Hematopoietic multipotent progenitor cell treated with erythropoietin and hydrocortisone succinate and interleukin-3 and kit ligand, for 4 days (in vitro differentiated cells): ENCODE measurements at regions not wholly inside any gene's neighbourhood (a gene's known extent, or its start where the extent isn't known, plus 50 kb on each side); places are given as distances from the start of the nearest gene placed in this dataset.
"Not testable (repeated sequence)": the region's sequence is repeated elsewhere in the genome, so short reads cannot be mapped to it uniquely, and the experiment has no call there.

Source experiments
- DNase-seq: peaks from one replicate; pipeline ENCODE4 v3.0.0-alpha.2; 2015

DNA sequence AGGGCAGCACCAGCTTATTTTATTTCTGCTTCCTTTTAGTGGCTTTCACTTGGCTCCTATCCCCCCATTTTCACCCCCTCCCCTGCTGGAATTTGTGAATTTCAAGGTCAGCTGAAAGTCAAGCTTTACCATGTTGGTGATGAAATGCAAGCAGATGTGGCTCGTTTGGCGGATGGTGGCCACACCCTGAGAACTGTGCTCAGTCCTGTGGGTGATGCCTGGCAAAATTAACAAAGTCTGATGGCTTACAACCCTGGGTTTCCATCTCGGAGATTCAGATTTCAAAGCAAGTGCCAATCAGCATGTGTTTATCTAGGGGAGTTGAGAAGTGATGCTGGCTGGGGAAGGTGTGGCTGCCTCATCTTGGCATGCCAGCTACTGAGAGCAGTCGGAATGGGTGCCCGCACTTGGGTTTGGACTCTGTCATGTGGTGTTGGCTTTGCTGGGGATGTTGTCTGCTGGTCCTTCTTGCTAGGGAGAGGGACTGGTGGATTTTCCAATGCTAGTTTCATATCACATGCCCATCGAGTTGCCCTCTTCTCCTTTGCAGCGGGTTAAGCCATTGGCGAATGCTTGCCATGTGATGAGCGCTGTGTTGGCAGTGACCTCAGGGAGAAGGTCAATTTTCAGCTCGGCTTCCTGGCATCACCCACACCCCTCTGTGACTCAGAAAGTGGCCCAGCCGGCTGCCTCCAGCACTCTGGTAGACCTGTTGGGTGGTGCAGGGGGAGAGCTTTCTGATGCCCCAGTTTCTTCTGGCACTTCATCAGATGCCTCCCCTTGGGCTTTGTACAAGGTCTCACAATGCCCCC, 77.0 kb upstream of the PITX1 start:
- no peak for DNase-seq

DNA sequence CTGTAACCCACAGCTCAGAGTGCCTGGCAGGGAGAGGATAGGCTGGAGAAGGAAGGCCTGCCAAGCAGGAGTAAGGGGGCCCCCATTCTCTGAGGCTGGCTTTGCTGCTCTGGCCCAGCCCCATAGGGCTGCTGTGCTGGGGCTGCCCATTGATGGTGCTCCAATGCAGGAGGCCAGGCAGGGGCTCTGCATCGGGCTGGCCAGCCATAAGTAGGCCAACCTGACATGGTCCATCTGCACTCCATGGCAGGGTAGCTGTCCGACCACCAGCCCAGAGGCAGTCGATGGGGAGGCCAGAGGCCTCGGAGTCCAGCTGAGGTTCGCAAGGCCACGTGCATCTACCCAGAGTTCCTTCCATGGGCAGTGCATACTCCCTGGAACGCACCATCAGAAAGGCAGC, 75.0 kb upstream of the PITX1 start:
- no peak for DNase-seq

DNA sequence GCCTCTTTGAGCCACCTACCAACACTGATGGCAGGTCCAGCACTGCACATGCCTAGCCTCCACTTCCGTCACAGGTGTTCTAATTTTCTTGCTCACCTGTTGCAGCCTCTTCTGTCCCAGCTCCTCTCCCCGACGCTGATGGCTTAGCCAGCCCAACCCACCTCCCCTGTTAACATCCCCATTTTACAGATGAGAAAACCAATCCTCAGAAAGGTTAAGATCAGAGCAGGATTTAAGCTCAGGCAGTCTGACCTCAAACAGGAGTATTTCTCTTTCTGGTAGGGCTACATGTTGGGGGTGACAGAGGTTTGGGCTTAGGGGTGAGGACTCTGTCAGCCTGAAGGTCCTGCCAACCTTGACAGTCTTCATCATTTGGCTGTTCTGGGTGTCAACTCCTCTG, 74.5 kb upstream of the PITX1 start:
- DNase-seq = no peak

DNA sequence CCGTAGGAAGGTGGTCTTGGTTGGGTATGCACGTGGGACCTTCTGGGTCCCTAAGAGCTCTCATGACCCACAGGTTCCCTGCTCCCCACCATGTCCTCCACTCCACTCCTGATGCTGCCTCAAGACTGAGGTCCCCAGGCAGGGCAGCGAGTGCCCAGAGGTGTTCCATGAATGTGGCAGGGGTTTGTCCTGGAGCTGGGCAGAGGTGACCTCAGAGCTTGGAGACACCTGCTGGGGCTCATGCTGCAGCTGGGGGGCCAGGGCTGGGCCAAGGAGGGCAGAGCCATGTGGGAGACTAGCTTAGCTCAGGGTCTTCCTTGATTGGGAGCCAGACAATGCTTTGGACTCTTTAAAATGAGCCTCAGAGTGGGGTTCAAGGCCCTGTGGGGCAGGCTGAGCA, 74.0 kb upstream of the PITX1 start:
- no peak for DNase-seq

DNA sequence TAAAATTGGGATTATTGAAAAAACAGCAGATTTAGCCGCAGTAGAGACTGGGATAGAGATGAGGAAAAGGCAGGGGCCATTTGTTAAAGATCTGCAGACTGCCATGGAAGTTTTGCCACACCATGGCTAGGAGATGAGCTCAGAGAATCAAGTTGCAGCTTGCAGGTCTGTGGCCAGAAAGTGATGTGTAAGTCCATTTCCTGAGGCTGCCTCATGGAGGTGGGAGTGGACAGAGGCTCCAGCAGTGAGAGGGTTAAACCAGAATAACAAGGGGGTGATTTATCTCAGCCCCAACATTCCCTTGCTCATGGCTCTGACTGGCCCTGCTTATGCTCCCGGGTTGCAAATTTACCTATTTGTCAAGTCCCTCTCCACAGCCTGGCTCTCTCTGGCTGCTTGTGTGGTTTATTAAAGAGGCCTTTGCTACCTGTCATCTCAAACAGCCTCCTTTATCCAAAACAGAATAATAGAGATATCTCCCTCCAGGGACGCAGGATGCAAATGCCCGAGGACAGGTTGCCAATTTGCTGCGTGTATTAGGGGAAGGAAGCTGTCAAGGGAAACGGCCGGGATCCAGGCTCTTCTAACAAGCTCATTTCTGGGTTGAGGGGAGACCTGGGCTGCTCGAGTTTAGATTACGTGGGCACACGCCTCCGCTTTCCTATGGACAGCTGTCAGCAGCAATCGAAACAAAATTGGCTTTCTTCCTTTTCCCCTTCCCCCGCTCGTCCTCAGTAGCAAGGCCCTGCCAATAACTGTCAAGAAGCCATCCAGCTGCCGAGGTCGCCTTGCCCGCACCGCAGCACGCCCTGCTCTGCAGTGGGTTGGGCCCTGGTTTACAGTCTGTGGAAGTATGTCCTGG, 72.8 kb upstream of the PITX1 start:
- DNase-seq = peak; percentile 20

DNA sequence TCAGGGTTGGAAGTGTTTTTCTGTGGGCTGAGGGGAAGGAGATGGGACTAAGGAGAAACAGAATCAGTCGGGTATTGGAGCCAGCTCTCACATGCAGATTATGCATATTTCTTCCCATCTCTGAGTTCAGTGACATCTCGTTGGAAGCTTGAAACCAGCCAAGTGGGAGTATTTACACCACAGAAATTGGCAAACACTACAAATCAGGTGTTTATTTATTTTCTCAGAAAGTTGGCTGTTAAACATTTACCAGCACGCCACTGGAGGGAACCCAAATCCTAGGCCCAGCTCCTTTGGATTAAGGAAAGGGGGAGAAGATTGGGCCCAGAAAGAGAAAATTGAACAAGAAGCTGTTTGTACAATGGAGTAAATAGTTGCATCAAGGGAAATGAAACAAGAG, 72.1 kb upstream of the PITX1 start:
- DNase-seq = no peak

DNA sequence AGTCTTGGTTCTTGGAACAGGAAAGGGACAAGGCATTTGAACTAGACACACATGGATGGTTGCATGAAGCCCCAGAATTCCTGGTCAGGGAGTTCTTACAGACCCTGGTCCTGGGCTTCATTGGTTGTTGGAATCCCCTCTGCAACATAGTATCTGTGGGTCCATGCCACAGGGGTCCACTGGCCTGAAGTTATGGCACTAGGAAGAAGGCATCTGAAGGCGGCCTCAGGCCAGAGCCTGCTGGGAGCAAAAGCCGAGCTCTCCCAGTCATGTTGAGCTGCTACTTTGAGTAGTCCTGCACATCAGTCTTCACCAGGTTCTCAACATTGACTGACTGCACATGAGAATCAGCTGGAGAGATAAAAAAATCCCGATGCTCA, 71.1 kb upstream of the PITX1 start:
- DNase-seq = no peak

DNA sequence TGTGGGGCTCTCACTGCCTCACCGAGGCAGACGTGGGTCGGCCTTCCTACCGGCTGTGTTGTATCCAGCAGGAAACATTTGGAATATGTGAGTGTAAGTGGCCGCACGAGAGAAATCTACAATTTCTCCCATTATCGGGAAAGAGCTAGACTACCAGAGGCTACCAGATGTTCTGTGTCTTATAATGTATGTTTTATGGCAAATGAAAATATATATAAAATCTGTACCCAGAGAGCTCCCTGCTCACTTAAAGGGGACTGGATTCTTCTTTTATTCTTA, 69.5 kb upstream of the PITX1 start:
- DNase-seq = no peak

DNA sequence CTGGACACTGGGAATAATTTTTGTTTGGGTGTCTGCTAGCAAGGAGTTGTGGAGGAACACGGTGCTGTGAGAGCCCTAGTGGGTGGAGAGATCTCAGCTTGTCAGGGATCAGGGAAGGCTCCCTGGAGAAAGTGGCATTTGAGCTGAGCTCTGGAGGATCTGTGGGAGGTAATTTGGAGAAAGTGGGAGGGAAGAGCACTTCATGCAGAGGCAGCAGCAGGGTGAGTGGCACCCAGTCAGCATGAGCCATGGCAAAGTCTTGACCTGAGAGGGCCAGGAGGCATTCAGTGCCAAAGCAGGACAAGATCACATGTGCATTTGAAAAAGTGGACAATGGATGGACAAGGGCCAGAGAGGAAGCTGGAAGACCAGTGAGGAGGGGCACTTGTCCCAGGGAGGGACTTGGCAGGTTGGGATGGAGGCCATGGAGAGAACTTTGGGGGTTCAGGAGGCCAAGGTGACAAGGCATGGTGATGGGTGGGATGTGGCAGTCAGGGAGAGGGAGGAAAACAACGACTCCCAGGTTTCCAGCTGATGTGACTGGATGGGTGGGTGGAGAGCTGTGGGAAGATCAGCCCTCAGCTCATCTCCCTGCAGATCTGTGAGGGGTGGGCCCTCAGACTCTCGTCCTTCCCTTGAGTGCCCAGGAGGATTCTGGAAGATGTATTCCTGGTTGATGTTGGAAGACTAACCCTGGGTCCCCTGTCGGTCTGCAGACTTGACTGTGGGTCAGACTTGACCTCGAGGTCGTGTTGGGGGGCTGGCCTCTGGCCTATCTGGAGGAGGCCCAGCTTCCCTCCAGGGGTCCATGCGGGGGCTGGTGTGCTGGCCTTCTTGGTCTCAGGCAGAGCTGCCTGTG, 68.9 kb upstream of the PITX1 start:
- DNase-seq = no peak

DNA sequence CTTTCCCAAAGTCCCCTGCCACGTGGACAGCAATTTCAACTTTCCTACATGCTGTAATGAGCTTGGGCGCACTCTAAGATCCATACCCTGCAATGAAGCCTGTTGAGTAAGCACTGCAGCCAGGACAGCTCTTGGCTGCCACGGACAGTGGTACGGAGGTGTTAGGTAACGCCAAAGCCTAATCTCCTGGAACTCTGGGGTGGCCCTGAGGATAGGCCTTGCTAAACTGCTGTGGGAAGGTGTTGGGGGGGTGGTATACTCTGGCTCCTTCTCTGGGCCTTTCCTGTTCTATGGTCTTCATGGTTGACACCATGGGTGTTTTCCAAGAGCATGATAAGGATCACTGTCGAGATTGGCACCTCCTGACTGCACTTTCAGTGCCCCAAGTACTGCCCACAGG, 66.4 kb upstream of the PITX1 start:
- DNase-seq = no peak

DNA sequence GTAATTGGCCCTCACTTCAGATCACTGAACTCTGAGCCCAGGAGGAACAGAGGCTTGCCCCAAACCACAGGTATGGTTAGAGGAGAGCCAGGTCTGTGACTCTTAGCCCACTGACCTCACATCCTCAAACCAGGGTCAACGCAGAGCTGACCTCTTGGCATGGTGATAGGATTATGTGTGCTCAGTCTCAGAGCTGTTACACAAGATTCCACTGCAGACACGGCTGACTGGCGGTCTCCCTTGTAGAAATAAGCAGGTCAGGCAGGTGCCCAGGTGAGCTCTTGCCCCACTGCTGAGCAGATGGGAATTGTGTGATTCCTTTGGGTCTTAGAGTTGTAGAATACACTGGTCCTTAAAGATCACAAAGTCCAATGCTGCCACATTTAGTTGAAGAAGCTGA, 66.0 kb upstream of the PITX1 start:
- no peak for DNase-seq

DNA sequence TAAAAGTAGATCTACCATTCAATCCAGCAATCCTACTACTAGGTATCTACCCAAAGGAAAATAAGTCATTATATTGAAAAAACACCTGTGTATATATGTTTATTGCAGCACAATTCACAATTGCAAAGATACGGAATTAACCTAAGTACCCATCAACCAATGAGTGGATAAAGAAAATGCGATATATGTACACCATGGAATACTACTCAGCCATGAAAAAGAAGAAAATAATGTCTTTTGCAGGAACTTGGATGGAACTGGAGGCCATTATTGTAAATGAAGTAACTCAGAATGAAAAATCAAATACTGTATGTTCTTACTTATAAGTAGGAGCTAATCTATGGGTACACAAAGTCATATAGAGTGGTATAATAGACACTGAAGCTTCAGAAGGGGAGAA, 63.4 kb upstream of the PITX1 start:
- DNase-seq = no peak

DNA sequence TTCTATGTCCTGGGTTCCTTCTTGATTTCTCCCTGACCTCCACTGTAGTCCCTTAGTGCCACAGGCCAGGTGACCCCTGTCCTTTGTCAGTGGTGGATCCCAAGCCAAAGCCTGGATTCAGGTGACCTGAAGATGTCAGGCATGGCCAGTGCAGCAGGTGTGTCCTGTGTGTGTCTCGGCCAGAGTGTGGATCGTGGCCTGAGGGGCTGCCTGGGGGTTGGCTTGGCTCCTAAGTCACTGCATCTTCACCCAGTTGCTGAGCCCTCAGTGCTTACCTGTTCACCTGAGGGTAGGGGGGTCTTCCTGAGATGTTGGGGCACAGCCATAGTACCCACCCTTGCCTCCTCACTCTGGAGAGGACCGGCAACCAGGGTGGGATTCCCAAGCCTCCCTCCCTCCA, 61.8 kb upstream of the PITX1 start:
- no peak for DNase-seq

DNA sequence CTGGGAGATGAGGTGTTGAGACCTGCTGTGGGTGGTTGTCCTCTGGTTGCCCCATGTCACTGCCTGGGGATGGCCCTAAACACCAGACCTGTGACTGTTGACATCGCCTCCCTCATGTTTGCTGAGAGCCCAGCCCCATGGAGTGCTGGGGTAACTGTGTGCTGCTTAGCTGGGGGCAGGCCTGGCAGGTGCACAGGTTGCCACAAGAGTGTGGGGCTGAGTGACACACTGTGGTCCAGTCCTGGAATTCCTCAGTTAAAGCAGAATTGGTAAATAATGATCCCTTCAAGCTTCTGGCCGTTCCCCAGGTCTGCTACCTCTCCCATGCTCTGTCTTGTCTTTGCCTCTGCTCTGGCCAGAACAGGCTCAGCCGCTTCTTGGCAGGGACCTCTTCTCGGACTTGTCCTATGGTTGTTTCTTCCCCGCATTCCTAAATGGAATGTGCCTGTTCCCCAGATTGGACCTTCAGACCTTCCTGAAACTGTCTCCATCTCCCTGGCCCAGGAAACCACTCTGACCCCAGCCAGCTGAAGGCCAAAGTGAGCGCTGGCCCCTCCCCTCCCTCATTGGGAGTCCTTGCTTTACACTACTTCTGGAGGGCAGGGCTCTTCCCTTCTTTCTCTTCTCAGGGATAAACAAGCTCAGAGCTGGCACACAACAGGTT, 61.2 kb upstream of the PITX1 start:
- no peak for DNase-seq

DNA sequence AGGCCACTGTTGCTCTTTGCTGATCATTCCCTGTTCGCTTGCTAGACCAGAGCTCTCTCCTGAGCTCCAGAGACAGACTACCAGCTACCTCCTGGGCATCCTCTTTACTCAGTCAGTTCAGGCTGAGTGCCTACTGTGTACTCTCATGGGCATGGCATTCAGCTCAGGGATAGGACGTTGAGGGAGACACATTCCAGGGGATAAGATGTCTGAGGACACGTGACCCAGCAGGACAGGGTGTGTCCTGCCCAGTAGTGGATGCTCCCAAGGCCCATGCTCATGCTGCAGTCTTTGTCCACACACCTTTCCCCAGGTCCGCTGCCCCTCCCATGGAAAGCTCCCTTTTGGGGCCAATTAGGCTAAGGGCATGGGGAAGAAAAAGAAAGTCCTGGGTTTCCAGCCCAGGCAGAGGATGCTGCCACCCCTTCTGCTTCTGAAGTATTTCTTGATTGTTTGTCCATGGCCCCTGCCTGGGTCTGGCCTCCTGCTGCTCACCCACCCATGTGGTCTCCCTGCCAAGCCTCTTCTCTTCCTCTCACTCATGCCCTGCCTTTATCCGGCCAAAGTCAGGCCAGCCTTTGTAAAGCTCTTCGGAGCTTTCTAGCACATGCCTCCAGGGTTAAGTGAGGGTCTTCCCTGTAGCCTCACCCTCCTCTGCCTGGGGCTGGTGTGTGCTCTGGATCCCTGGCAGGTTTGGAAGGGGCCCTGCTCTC, 60.5 kb upstream of the PITX1 start:
- DNase-seq = no peak

DNA sequence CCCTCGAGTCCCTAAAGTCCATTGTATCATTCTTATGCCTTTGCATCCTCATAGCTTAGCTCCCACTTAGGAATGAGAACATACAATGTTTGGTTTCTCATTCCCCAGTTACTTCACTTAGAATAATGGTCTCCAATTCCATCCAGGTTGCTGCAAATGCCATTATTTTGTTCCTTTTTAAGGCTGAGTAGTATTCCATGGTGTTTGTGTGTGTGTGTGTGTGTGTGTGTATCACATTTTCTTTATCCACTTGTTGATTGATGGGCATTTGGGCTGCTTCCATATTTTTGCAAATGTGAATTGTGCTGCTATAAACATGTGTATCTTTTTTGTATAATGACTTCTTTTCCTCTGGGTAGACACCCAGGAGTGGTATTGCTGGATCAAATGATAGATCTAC, 59.5 kb upstream of the PITX1 start:
- not testable (repeated sequence) for DNase-seq

DNA sequence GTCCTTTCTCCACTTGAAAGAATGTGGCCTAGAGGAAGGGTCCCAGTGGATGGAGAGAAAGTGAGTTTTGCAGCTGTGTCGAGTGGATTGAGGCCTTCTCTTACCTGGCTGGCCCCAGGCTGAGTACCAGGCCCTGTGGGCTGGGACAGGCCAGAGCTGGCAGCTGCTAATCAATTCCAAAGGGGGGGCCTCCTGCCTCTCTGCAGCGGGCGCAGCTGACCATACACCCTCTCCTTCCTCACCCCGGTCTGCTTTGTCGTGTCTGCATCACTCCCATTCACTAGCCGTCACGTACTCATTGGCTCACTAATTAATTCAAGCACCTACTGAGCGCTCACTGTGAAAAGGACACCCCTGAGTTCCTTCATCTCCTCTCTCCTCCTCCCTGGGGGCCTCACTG, 58.4 kb upstream of the PITX1 start:
- DNase-seq = no peak

DNA sequence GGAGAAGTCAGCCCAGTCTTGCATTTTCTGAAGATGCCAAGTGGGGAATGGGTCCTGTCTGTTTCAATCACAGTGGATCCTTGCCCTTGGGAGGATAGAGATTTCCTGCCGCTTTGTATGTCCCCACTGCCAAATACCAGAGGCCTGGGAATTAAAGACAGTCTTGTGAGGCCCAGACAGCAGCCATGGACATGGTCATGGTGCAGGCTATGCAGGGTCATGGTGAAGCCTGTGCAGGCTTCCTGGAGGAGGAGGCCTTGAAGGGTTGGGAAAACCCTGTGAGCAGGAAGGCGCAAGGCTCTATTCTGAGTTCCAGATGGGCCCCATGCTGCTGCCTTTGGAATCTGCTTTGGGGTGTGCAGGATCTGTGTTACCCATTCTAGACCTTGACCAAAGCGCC, 57.3 kb upstream of the PITX1 start:
- DNase-seq = no peak

DNA sequence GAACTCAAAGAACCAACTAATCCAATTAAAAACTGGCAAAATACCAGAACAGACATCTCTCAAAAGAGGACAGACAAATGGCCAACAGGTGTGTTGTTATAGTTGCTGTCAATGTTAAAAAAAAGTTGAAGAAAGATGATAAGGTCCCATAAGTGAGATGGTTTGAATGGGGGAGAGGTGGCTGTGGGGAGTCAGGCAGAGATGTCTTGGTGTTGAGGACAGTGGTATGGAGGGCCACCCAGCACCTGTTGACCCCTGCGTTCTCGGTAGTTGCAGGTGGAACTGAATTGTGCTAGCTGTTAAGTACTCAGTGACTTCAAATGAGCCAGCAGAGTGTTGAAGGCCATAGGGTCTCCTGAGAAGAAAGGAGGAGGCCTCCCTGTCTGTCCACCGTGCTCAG, 55.9 kb upstream of the PITX1 start:
- DNase-seq = no peak

DNA sequence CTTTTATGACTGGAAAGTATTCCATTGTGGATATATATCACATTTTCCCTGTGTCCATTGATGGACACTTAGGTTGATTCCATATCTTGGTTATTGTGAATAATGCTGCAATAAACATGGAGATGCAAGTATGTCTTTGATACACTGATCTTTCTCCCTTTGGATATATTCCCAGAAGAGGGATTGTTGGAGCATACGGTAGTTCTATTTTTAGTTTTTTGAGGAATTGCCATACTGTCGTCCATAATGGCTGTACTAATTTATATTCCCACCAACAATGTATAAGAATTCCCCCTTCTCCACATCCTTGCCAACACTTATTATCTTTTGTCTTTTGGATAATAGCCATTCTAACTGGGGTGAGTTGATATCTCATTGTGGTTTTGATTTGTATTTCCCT, 54.9 kb upstream of the PITX1 start:
- DNase-seq = no peak

DNA sequence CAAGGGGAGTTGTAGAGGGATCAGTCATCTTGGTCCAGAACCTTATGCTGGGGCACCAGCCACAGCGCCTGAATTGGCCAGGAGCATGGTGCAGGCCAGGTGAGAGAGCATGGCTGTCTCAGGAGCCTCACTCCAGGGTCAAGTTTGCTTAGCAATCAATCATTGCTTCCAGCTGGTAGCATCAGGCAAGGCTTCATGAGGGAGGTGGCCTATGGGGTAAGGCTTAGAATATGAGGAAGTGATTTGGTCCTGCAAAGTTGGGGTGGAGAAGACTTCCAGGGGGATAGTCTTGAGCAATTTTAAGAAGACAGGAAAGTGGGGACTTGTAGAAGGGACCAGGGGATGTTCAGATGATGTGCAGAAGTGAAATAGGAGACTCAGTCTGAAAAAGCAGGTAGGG, 53.9 kb upstream of the PITX1 start:
- DNase-seq = no peak

DNA sequence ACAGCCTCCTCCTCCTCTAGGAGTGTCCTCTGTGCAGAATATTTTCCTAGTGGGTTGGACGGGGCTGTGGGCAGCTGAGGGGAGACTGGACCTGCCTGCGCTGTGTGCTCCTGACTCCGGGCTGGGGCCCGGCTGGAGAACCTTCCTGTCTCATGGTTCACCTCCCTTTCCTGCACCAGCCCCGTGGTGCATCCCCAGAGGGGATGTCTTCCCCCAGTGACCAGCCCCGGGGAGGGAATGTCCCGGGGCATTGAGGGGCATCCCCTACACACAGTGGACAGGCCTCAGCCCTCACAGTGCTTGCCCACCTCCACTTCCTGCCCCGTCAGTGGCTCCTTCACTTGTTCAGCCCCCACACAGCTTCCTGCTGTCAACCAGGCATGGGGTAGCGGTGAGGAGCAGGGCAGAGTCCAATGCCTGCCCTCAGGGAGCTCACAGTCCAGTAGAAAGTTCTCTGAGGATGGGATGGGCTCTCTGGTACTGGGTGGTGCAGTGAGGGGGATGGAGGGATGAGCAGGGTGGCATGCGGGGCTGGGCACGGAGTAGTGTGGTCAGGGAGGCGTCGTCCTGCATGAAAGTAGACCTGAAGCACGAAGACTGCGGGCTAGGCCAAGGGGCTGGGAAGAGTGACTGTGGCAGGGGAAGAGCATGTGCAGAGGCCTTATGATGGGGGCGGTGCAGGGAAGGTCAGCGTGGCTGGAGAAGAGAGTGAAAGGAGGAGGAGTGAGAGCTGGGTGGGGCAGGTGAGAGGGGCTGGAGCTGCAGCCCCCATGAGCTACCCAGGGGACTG, 52.1 kb upstream of the PITX1 start:
- no peak for DNase-seq
